NCI-H82 treated with DMSO at 0.1 percent for 48 hours (cell line): ENCODE measurements at regions not wholly inside any gene's neighbourhood (a gene's known extent, or its start where the extent isn't known, plus 50 kb on each side); places are given as distances from the start of the nearest gene placed in this dataset.

Experiments used
- DNase-seq: peaks from one replicate; lab custom pipeline; 2025; ENCODE audit not compliant: unreplicated experiment; lab: John Stamatoyannopoulos, UW

DNA sequence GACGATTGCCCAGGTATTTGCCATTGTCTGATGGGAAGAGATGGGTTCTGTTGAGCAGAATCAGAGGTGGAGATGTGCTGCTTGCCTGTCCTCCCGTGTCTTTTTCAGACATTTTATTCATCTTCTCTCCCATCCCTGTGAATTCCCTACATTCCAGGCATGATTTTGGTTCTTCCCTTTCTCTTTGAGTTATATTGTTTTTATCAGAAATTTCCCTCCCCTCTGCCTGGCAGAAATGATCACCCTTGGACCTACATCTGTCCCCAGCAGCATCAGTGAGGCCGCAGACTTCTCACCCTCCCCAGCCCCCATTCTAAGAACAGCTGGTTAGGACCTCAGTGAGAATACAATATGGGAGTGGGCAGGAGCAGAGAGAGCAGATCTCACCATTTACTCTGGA, 640.2 kb downstream of the CCDC171 start:
- no peak for DNase-seq

DNA sequence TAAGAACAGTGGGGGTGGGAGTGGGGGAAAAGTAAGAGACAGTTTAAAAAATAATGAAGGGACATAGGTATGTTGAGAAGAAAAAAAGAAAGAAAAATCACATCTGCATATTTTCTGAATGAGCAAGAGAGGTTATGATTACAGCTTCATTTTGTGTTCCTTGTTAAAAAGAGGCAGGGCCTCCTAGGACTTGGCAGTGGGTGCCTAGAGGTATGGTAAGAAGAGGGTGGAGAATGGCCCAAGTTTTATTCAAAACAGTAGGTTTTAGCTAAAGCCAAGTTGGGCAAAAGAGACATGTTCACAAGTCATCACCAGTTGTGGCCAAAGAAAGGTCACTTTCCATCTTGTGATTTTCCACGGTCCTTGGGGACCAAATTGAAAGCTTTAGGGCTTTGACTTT, 643.4 kb downstream of the CCDC171 start:
- DNase-seq = no peak

DNA sequence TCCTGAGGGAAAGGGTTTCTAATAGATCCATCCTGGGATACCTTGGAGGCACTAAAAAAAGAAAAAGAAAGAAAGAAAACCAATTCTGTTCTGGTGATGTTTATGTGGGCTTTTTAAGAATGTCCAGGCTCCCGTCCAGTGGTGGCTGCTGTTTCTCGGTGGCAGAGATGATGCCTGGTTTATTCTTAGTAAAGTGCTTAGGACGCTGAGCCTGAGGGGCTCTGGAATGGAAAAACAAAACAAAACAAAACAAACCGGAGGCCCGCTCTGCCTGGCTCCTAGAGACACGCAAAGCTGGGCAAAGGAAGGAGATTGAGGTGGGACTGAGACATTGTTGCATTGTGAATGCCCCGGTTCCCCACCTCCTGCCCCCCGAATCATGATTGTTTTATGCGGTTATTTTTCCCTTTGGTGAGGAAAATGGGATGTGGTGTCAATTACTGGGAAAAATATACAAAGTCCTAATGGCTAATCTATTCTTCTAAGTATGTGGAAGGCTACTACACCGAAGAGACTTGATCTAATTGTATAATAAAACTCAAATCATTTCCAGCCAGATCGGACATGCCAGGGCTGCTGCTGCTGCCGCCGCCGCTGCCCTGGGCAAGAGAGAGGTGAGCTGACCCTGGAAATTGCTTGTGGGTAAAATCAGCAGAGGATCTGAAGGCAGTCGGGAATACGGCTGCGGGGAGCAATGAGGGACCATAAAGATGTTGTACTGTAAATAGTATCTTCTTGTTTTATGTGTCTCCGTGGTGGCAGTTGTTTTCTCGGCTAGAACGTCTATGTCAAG, 644.9 kb downstream of the CCDC171 start:
- no peak for DNase-seq

DNA sequence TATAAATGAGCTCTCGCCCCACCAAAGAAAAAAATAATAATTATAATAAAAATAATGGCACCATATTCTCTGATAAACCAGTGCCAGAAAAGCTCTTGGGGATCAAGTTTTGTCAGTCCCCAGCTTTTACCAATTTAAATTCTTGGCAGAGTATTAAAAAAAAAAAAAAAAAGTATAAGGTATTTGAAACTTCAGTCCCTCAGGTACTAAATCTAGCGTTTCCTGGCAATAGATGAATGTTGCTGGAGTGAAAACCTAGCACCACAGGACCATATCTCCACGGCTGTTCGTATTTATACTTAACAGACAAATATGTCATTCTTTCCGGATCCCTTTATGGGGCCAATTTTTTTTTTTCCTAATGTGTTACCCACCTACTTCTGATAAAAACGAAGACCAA, 646.2 kb downstream of the CCDC171 start:
- DNase-seq = no peak

DNA sequence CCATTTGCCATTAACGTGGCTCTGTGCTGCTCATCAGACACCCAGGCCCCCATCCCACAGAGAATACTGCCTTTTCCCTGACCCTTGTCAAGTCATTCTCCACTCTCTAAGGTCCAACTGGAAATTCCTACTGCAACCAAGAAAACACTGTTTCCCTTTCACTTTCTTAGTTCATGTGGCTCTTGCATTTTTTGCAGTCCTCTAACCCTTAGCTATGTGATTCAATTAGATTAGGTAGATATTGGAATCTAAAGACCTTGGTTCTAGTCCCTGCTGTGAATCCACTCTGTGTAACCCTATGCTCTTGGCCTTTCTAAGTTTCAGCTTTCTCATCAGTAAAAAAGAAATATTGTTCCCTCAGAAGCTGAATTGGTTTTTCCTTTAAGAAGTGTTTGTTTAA, 649.4 kb downstream of the CCDC171 start:
- DNase-seq = no peak

DNA sequence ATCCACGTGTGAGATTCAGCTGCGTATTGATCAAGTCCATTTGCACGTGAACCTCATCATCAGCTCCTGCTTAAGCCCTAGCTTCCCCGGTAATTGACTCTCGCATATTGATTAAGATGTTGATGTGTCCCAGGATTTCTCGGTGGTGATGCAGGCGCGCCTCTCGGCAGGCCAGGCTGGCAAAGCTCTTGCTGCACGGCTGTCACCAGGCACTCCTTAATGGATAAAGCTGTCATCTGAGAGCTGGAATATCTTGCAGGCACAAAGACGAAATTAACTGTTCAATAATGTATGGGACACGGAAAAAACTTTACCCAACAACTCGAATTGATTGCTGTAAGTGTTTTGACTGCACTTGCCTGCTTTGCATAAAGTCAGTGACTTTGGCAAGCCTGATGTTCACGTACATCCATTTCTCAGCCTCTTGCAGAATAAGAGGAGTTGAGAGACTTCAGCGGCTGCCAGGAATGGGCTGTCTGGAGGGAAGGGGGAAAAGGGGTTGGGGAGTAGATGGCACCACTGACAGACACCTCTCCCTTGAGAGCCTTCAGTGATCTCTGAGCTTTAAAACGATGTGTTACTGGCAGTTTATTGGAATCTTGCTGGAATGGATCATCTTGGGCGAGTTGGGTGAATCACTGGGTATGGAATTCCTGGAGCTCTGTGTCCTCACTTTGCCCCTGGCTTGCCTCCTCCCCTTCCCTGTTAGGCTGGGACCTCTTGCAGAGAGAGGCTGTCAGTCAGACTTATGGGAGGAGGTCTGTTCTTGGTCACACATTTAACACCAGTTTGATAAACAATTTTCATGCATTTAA, 650.3 kb downstream of the CCDC171 start:
- no peak for DNase-seq

DNA sequence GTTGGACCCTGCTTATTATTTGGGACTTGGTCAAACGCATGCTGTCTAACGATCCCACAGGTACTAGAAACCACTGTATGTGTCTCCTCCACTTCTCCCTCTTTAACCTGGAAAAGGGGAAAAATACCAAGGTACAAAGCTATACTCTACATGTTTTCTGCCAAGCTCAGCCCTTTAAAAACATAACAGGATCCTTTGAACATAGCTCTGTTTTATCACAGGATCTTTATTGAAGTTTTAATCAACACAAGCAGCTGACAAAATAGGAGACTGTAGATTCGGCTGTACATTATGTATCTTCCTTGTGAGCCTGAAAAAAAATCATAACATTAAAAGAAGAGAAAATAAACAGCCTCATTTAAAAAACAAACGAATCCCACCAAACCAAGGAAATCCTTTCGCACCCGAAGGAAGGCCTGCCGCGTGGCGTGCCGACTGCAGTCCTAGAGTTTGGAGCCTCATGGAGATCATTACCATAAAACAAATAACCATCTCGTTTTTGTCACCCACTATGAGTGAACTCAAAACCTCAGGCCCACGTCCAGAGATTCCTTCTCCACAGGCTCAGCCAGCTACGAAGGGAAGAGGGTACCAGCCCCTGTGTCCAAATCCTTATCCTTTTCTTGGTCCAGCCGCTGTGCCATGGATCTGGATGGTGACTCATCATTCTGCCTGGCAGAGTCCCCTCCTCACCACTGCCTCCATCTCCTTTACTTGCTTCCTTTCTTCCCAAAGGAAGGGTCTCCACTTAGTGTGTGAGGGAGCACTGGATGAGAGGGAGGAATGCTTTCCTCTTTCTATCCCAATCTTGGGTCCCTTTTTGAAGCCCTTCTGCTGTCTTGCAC, 651.1 kb downstream of the CCDC171 start:
- no peak for DNase-seq

DNA sequence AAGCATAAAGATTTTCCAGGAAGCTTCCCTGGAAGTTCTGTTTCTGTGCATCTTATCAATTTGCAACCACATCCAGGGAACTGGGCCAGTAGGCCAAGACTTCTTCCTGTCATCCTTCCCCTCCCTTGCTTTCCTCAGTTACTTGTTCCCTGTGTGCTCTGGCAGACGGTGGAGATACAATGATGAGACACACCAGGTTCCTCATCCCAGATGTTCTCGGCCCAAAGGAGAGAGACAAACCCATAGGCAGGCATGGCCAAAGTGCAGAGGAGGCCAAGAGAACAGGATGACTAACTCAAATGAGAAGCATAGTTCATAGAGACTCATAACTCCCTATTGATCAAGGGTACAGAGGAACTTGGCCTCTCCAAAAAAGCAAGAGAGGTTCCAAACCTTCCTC, 652.6 kb downstream of the CCDC171 start:
- DNase-seq = no peak

DNA sequence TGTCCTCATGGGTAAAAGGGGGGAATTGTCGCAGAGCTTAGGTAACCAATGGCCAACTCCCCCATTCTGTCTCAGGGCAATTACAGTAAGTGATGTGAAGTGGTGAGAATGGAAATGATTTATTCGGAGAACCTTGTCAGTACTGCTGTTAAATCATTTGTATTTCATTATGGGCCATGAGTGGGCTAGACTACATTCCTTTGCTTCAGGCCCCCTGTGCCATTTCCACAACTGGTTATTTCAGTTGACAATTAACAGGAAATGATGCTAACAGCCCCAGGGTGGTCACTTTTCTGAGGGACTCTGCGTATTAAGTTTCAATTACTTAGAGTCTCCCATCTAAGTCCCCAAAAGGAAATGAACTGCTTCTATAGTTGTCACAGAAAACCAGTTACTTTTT, 653.7 kb downstream of the CCDC171 start:
- DNase-seq = no peak

DNA sequence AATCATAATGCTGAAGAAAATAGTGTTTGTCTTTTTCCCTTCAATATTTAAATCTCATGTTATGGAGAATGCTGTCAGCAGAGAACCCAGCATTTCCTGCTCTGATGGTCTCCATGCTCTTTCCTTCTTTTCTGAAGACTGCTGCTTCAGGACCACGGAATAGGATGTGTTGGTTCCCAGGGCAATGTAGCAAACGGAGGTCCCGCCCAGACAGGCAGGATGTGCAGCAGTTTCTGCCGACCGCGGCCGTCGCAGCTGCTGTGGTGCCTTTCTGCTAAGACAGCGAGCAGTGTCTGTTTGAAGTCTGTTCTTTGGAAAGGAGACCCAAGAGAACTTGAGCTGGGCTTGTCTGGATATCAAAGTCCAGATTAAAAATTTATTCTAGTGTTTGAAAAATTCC, 654.3 kb downstream of the CCDC171 start:
- no peak for DNase-seq

DNA sequence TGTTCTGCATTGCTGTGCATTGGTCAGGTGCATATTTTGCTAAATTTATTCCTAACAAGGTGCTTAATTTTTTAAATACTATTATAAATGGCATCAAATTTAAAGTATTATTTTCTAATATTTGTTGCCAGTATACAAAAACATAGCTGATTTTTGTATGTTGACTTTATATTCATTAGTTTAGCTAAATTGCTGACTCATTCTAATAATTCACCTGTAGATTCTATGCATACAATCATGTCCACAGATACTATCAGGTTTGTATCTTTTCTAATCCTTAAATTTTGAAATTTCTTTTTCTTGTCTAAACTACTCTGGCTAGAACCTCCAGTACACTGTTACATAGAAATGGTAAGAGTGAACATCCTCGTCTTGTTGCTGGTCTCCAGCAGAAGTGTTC, 657.6 kb downstream of the CCDC171 start:
- DNase-seq = no peak

DNA sequence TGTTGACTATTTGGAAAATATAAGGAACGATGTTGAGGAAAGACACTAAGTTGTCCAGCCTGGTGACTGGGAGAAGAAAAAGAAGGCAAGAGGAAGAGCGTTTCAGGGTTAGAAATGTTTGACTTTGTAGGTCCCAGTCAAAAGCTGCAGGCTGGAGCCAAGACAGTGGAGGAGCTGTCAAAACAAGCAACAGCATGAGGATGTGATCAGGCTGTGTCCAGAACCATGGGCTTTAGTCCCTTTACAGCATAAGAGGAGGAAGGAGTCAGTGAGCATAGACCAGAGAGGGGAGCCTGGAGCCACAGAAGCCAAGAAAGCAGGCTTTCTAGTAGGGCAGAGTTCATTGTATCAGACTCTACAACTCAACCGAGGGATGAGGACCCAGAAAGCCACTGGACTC, 658.5 kb downstream of the BNC2 start:
- DNase-seq = no peak

DNA sequence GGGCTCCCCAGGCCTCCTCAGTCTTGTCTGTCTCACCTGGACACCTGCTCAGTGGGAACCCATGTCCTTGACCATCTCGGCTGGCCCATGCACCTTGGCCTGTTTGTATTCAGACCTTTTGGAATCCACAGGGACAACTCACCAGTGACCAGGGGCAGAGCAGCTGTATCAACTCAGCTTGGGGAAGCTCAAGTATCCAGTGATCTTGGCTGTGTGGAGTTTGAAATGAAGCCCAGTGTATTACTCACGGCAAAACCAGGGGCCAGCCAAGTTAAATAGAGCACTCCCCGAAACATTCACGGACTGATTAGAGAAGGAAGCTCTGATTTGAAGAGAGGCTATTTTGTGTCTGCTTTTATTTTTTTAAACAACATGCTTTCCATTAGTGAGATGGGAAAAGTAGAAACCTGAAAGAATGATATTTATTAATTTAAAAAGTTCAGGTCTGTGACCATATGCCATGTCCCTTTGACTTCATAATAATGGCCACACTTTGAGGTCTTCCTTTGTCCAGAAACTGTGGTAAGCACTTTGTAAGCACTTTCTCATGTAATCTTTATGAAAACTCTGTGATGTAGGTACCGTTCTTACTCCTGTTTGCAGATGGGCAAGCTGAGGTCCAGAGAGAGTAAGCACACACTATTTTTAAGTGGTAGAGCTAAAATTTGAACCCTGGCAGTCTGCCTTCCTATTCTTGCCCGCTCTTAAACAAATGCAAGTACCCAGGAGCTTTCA, 656.5 kb downstream of the BNC2 start:
- no peak for DNase-seq

DNA sequence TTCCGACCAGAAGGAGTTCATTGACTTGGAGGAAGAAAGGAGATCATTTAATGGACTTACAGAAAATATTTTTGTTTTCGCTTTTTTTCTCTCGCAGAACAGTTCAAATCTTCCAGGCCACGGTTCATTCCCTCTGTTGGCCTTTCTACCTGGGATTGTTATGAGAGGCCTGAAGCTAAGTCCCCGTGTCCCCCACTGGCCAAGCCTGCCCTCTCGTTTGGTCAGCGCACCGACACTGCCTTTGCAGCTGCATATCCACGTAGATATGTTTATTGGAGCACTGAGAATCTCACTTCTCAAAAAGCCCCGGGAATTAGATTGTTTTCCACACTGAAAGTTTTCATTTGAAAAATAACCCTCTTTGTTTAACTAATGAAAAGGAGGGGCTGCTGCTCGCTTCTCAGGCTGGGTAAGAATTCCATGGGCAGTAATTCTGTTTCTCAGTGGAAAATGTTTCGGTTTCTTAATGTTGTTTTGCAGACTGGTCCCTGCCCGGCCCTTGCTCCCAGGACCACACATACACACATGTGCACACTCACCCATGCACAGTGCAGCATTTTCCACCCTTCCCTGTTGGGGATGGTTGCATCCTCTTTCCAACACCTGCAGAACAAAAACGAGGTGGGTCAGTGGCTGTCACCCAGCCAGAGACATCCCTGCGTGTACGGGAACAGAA, 655.7 kb downstream of the BNC2 start:
- DNase-seq = no peak

DNA sequence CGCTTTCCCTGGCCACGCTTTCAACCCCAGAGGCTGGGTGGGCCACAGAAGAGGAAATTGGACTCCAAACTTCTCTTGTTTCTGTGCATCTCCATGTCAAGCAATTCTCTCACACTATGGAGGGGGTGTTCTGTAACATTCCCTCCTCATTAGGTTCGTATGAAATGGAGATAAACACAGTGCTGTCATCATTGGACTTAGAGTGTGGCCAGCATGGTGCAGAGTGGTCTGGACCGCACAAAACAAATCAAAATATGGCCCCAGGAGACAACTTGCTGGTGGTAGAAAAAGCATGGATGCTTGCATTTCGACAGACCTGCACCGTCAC, 655.2 kb downstream of the BNC2 start:
- DNase-seq = no peak

DNA sequence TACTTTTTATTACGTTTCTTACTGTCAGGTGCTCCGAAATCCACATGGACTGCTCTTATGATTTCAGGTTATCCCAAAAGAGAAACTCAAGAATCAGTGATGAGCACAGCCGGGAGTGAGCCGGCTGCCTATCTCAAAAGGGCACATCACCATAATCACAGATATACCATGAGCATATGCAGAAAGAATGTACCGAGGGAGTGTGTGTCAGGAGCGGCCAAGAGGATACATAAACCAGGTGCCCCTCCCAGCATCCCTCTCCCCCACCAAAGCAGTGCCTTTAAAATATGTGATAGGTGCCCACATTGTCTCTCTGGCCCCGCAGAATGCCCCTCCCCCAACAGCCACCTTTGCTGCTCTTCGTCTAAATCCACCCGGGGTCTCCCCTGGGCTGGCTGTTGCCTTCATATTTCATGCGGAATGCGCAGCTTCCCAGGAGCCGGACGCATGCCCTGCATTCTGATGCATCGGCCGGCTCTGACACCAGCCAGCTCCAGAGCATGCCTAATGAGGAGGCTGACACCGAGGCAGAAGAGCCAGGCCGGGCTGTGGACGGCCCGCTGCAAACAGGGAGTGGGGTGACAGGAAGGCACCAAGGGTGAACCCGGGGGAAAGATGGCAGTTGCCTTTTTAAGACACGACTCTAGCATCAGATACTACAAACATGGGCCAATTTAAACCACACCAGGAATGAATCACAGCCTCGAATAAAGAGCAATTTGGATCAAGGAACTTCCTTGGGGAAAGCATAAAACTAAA, 652.3 kb downstream of the BNC2 start:
- DNase-seq = no peak

DNA sequence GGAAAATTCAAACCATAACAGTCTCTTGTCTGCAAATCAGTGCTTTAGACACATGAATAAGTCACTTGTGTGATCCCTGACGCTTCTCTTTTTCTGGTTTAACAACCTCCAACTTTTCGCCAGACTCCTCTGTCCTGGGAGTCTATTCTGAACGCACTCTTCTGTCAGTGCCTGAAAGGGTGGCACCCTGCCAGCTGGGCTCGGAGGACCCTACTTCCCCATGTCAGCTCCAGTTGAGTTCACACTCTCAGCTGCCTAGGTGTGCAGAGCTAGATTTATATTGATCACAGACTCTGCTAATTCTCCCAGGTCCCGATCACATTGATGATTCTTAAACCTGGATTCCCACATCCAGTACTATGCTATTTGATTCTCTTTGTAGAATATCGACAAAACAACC, 649.1 kb downstream of the BNC2 start:
- DNase-seq = no peak

DNA sequence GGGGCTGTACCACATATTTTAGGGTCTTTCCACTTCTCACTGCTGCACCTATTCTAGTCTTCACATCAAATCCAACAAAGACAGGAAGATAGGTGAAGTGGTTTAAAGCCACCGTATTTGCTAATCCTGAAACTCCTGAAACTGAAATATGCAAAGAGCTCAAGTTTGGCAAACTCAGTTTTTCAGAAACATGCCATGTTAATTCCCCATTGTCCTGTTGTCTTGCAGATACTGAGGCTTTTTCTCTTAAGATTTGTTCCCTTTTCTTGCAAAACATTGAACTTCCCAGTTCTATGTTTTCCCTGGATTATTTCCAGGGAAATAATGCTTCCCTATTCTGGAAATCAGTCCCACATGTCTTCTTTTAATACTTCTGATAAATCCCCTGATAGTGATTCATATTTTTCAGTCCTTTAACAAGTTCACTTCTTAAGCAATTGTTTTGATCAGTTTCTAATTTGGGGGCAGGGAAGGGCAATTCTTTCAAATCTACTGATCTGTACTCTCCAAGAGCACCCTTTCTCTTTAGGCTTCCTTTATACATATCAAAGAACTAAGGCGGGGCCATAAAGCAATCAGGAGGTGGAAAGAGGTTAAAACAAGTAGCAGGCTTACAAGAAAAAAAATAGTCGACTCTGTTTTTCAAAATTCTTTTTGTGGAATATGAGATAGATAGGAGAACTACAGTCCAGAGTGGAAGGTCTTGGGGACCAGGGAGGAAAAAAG, 648.5 kb downstream of the BNC2 start:
- no peak for DNase-seq
